ENCODE measurements at regions not wholly inside any gene's neighbourhood (a gene's known extent, or its start where the extent isn't known, plus 50 kb on each side); places are given as distances from the start of the nearest gene placed in this dataset.
"Not testable (repeated sequence)": the region's sequence is repeated elsewhere in the genome, so short reads cannot be mapped to it uniquely, and the experiment has no call there.

GRCh38 chr5:72649449-72649848 lies 142.2 kb upstream of the ZNF366 start:
- no peak for DNase-seq

GRCh38 chr5:72648480-72648879 lies 141.3 kb upstream of the ZNF366 start:
- DNase-seq = no peak

GRCh38 chr5:72647806-72648205 lies 140.6 kb upstream of the ZNF366 start:
- peak; percentile 0 for DNase-seq

GRCh38 chr5:72646246-72646866 lies 139.1 kb upstream of the ZNF366 start:
- DNase-seq = no peak

GRCh38 chr5:72645064-72645846 lies 138.0 kb upstream of the ZNF366 start:
- DNase-seq = no peak

- DNase-seq = no peak
Measured at GRCh38 chr5:72644296-72644695, 137.1 kb upstream of the ZNF366 start.

- no peak for DNase-seq
Measured at GRCh38 chr5:72641164-72641563, 134.0 kb upstream of the ZNF366 start.

GRCh38 chr5:72637058-72637457 lies 129.8 kb upstream of the ZNF366 start:
- no peak for DNase-seq

GRCh38 chr5:72636565-72636964 lies 129.4 kb upstream of the ZNF366 start:
- DNase-seq = not testable (repeated sequence)

- DNase-seq = no peak
Measured at GRCh38 chr5:72634444-72634843, 127.2 kb upstream of the ZNF366 start.

- DNase-seq = no peak
Measured at GRCh38 chr5:72633649-72634048, 126.4 kb upstream of the ZNF366 start.

- no peak for DNase-seq
Measured at GRCh38 chr5:72633041-72633445, 125.8 kb upstream of the ZNF366 start.

GRCh38 chr5:72630721-72631120 lies 123.5 kb upstream of the ZNF366 start:
- no peak for DNase-seq

- DNase-seq = no peak
Measured at GRCh38 chr5:72630081-72630480, 122.9 kb upstream of the ZNF366 start.

- no peak for DNase-seq
Measured at GRCh38 chr5:72628771-72629371, 121.7 kb upstream of the ZNF366 start.

GRCh38 chr5:72625332-72625731 lies 118.1 kb upstream of the ZNF366 start:
- DNase-seq = no peak

GRCh38 chr5:72624641-72625236 lies 117.5 kb upstream of the ZNF366 start:
- no peak for DNase-seq

GRCh38 chr5:72623936-72624335 lies 116.7 kb upstream of the ZNF366 start:
- no peak for DNase-seq

- DNase-seq = no peak
Measured at GRCh38 chr5:72623323-72623722, 116.1 kb upstream of the ZNF366 start.

- no peak for DNase-seq
Measured at GRCh38 chr5:72622170-72622760, 115.1 kb upstream of the ZNF366 start.

- DNase-seq = no peak
Measured at GRCh38 chr5:72621576-72621975, 114.4 kb upstream of the ZNF366 start.

GRCh38 chr5:72619677-72620076 lies 112.5 kb upstream of the ZNF366 start:
- DNase-seq = no peak

- no peak for DNase-seq
Measured at GRCh38 chr5:72619251-72619650, 112.0 kb upstream of the ZNF366 start.

All from NCI-H510A (cell line).